NB4 (cell line): ENCODE measurements at regions not wholly inside any gene's neighbourhood (a gene's known extent, or its start where the extent isn't known, plus 50 kb on each side); places are given as distances from the start of the nearest gene placed in this dataset.

Source experiments
- DNase-seq: peaks from one replicate; pipeline ENCODE4 v3.0.0; 2010; ENCODE audit warnings: low read depth
- H3K4me3 ChIP-seq: one replicate; pipeline ENCODE4 v1.5.1; 2011; ENCODE audit warnings: mild to moderate bottlenecking, low read depth, low read length, moderate library complexity
- MYC ChIP-seq: IDR thresholded peaks from 2 replicates; pipeline ENCODE4 v1.6.1; 2011; ENCODE audit warnings: low read depth, low read length
- POLR2A ChIP-seq: IDR thresholded peaks from 2 replicates; pipeline ENCODE4 v1.6.1; 2011; ENCODE audit warnings: mild to moderate bottlenecking; ENCODE audit not compliant: insufficient read length; ENCODE audit errors: extremely low read depth
- TF ChIP-seq, protein P1 (sequence below): IDR thresholded peaks from 2 replicates; pipeline ENCODE4 v1.6.1; 2011; ENCODE audit warnings: low read depth, low read length
- TF ChIP-seq, protein P2 (sequence below): IDR thresholded peaks from one replicate; pipeline ENCODE4 v1.5.1; 2012; ENCODE audit warnings: low read depth, low read length

DNA sequence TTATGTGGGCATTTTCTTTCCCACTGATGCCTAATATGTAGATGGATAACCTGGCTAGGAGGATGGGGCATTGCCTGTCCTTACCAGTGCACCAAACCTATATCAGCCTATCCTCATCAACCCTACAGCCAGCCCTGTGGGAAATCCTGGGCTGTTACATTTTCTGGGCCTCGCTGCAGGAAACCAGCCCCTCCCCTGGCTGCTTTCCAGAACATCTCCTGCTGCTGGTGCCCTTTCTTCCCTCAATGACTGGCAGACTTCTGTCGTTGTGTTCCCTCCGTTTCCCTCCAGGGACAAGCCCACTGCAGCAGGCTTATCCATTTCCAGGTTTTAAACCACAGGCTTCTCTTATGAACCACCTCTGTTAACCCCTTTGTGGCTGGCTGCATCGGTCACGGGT is 486.1 kb upstream of the COBL start:
- no peak for DNase-seq
- TF ChIP-seq MYC (no peak), POLR2A (no peak)
- TF ChIP-seq, protein P1, sequence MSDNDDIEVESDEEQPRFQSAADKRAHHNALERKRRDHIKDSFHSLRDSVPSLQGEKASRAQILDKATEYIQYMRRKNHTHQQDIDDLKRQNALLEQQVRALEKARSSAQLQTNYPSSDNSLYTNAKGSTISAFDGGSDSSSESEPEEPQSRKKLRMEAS, result no peak
- TF ChIP-seq, protein P2, sequence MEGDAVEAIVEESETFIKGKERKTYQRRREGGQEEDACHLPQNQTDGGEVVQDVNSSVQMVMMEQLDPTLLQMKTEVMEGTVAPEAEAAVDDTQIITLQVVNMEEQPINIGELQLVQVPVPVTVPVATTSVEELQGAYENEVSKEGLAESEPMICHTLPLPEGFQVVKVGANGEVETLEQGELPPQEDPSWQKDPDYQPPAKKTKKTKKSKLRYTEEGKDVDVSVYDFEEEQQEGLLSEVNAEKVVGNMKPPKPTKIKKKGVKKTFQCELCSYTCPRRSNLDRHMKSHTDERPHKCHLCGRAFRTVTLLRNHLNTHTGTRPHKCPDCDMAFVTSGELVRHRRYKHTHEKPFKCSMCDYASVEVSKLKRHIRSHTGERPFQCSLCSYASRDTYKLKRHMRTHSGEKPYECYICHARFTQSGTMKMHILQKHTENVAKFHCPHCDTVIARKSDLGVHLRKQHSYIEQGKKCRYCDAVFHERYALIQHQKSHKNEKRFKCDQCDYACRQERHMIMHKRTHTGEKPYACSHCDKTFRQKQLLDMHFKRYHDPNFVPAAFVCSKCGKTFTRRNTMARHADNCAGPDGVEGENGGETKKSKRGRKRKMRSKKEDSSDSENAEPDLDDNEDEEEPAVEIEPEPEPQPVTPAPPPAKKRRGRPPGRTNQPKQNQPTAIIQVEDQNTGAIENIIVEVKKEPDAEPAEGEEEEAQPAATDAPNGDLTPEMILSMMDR, result no peak
- no peak overlapping the region for H3K4me3 ChIP-seq

DNA sequence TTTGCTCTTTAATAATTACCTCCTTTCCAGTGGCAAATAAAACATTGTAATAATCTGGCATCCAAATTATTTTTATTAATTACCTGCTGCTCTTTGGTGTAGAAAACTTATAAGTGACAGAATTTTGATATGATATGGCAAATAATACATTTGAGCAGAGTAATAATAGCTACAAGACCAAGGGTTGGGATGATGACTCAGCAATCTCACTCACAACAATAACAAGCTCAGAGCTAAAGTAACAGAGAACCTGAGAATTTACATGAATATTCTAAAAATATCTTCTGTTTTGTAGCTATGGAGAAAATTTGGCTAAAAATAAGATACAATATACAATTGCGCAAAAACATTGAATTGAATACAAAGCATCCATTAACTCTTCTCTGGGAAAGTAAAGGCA is 480.8 kb upstream of the COBL start:
- DNase-seq, result no peak
- no peak overlapping the region for H3K4me3 ChIP-seq
- TF ChIP-seq, protein P1, result no peak
- TF ChIP-seq POLR2A (no peak), MYC (no peak)
- TF ChIP-seq, protein P2, result no peak

DNA sequence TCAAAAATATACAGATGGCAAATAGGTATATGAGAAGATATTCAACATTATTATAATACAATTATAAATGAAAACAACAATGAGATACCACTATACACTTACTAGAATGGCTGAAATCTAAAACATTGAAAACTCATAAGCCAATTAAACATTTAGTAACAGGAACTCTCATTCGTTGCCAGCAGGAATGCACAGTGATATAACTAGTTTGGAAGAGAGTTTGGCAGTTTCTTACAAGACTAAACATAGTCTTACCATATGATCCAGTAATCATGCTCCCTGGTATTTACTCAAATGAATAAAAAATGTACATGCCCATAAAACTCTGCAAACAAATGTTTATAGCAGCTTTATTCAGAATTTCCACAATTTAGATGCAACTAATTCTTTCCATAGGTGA is 476.2 kb upstream of the COBL start:
- TF ChIP-seq MYC, result no peak
- TF ChIP-seq, protein P2, result no peak
- no peak for TF ChIP-seq POLR2A
- TF ChIP-seq, protein P1, result no peak
- no peak overlapping the region for H3K4me3 ChIP-seq
- no peak for DNase-seq

DNA sequence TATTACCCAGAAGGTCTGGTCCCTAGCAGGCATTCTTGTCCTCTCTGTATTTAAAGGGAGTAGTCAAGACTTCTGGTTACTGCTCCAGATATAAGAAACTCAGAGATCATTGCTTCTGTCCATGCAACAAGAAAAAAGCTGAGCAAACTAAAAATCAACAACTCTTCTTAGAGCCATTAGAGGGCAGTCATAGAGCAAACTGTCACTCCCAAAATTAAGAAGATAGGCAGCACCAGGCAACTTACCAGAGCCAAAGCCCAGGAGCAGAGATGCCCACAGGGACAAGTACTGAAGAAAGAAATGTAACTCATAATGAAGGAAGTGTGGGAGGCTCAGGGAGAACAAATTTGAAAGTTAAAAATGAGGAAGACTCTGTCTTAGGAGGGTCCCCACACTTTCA is 472.9 kb upstream of the COBL start:
- peak; percentile 20 for DNase-seq
- no peak overlapping the region for H3K4me3 ChIP-seq
- no peak for TF ChIP-seq POLR2A
- TF ChIP-seq, protein P2, result peak; percentile 9
- TF ChIP-seq, protein P1, result no peak

DNA sequence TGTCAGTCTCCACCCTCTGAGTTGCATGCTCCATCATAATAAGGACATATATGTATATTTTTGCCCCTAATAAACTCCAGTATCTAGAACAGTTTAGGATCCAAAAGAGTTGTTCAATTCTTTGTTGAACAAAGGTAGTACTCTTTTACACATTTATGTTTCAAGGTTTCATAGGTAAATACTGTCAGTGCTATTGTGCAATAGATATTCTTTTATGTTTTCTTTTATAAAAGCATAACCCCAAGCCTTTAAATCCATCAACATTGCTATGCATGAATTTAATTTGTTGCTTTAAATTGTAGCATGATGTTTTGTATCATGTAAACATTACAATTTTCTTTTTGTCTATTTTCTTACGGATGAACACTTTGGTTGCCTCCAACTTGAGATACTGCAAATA is 469.7 kb upstream of the COBL start:
- H3K4me3 ChIP-seq, result no peak overlapping the region
- no peak for DNase-seq
- no peak for TF ChIP-seq POLR2A
- TF ChIP-seq, protein P2, result no peak
- TF ChIP-seq, protein P1, result no peak
- TF ChIP-seq MYC, result no peak

DNA sequence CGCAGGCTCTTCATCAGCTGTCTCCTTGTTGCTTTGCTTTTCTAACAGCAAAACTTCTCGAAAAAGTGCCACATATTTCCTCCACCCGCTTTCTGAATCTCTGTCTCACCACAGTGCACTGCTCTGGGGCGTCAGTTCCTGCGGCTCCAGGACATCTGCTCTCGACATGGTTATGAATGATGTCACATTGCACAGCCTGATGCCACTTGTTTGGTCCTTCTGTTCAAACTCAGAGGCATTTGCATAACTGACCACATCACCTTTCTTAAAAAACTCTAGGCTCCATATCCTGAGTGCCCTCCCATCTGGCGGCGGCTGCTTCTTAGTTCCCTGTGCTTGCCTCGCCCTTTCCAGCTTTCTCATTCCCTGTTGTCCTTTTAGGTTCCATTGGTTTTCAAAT is 469.3 kb upstream of the COBL start:
- no peak for TF ChIP-seq POLR2A
- TF ChIP-seq, protein P2, result no peak
- no peak for TF ChIP-seq MYC
- TF ChIP-seq, protein P1, result no peak
- no peak overlapping the region for H3K4me3 ChIP-seq
- DNase-seq, result no peak
